ENCODE measurements at regions not wholly inside any gene's neighbourhood (a gene's known extent, or its start where the extent isn't known, plus 50 kb on each side); places are given as distances from the start of the nearest gene placed in this dataset.

- Histone ChIP-seq H3K23ac (ENCODE audit: low read length in 2 of 2) (no peak overlapping the region), H3K27me3 (ENCODE audit: control insufficient read depth in 1 of 2, insufficient read depth in 1 of 2, low read length in 2 of 2) (no peaks in the 10 kb centered on the region), H3K4me1 (ENCODE audit: control insufficient read depth, insufficient read depth, low read depth, low read length) (peaks cover 2% of the 10 kb centered on the region), H3K9me3 (ENCODE audit: control insufficient read depth, low read length) (no peaks in the 10 kb centered on the region), H2BK12ac (ENCODE audit: low read length in 2 of 2) (no peak overlapping the region), H3K4ac (ENCODE audit: low read depth in 1 of 2, low read length in 2 of 2) (no peak overlapping the region), H4K91ac (ENCODE audit: low read length) (no peak overlapping the region), H3K18ac (ENCODE audit: low read depth in 1 of 2, low read length in 2 of 2) (no peak overlapping the region), H3K4me3 (ENCODE audit: insufficient read depth in 1 of 2, low read depth in 1 of 2, low read length in 2 of 2) (no peak overlapping the region), H4K8ac (ENCODE audit: low read length) (no peak overlapping the region), H2BK5ac (ENCODE audit: low read depth, low read length, poor library complexity, severe bottlenecking) (no peak overlapping the region), H3K36me3 (ENCODE audit: control insufficient read depth in 1 of 2, insufficient read depth in 2 of 2, low read depth in 1 of 2, low read length in 2 of 2) (no peaks in the 10 kb centered on the region), H3K14ac (ENCODE audit: low read length in 2 of 2) (no peak overlapping the region), H2AFZ (ENCODE audit: low read depth, low read length) (no peak overlapping the region), H2AK5ac (ENCODE audit: low read length, severe bottlenecking) (no peak overlapping the region), H3K9ac (ENCODE audit: low read length) (no peak overlapping the region), H3K79me1 (replicated peaks; ENCODE audit: low read length, poor library complexity, severe bottlenecking) (no peaks in the 10 kb centered on the region), H3K27ac (ENCODE audit: low read length, poor library complexity, severe bottlenecking) (no peak overlapping the region), H2BK120ac (ENCODE audit: low read depth, low read length) (no peak overlapping the region), H3K4me2 (ENCODE audit: low read length, poor library complexity, severe bottlenecking) (no peak overlapping the region), H2BK15ac (ENCODE audit: low read depth, poor library complexity, severe bottlenecking) (no peak overlapping the region)
- DNase-seq: peak; percentile 75
- 14% methylated on average over 1 of the region's 3 CpGs for WGBS
Measured at GRCh38 chr10:27360581-27361172, 120.1 kb upstream of the ACBD5 start.

- Histone ChIP-seq H3K9me3 (ENCODE audit: control insufficient read depth, low read length) (no peaks in the 10 kb centered on the region), H3K27me3 (ENCODE audit: control insufficient read depth in 1 of 2, insufficient read depth in 1 of 2, low read length in 2 of 2) (no peaks in the 10 kb centered on the region), H3K4me3 (ENCODE audit: insufficient read depth in 1 of 2, low read depth in 1 of 2, low read length in 2 of 2) (no peak overlapping the region), H3K14ac (ENCODE audit: low read length in 2 of 2) (no peak overlapping the region), H4K91ac (ENCODE audit: low read length) (no peak overlapping the region), H3K18ac (ENCODE audit: low read depth in 1 of 2, low read length in 2 of 2) (no peak overlapping the region), H3K4me2 (ENCODE audit: low read length, poor library complexity, severe bottlenecking) (no peak overlapping the region), H4K8ac (ENCODE audit: low read length) (no peak overlapping the region), H3K36me3 (ENCODE audit: control insufficient read depth in 1 of 2, insufficient read depth in 2 of 2, low read depth in 1 of 2, low read length in 2 of 2) (no peaks in the 10 kb centered on the region), H3K4me1 (ENCODE audit: control insufficient read depth, insufficient read depth, low read depth, low read length) (peaks cover 2% of the 10 kb centered on the region), H3K79me1 (replicated peaks; ENCODE audit: low read length, poor library complexity, severe bottlenecking) (no peaks in the 10 kb centered on the region), H2AFZ (ENCODE audit: low read depth, low read length) (no peak overlapping the region), H3K23ac (ENCODE audit: low read length in 2 of 2) (no peak overlapping the region), H2BK120ac (ENCODE audit: low read depth, low read length) (no peak overlapping the region), H2AK5ac (ENCODE audit: low read length, severe bottlenecking) (peak overlapping the region; percentile 78), H3K27ac (ENCODE audit: low read length, poor library complexity, severe bottlenecking) (no peak overlapping the region), H3K9ac (ENCODE audit: low read length) (no peak overlapping the region), H3K4ac (ENCODE audit: low read depth in 1 of 2, low read length in 2 of 2) (no peak overlapping the region), H2BK12ac (ENCODE audit: low read length in 2 of 2) (no peak overlapping the region), H2BK15ac (ENCODE audit: low read depth, poor library complexity, severe bottlenecking) (no peak overlapping the region), H2BK5ac (ENCODE audit: low read depth, low read length, poor library complexity, severe bottlenecking) (no peak overlapping the region)
- no peak for DNase-seq
- 84% methylated on average over 9 of the region's 12 CpGs for WGBS
Measured at GRCh38 chr10:27359792-27360355, 119.3 kb upstream of the ACBD5 start.

- no peak overlapping the region for H3K14ac ChIP-seq (ENCODE audit: low read length in 2 of 2)
- no peak overlapping the region for H3K4ac ChIP-seq (ENCODE audit: low read depth in 1 of 2, low read length in 2 of 2)
- no peak overlapping the region for H4K91ac ChIP-seq (ENCODE audit: low read length)
- no peak for DNase-seq
- H3K4me1 ChIP-seq (ENCODE audit: control insufficient read depth, insufficient read depth, low read depth, low read length): no peaks in the 10 kb centered on the region
- no peak overlapping the region for H4K8ac ChIP-seq (ENCODE audit: low read length)
- no peak overlapping the region for H2BK5ac ChIP-seq (ENCODE audit: low read depth, low read length, poor library complexity, severe bottlenecking)
- H3K36me3 ChIP-seq (ENCODE audit: control insufficient read depth in 1 of 2, insufficient read depth in 2 of 2, low read depth in 1 of 2, low read length in 2 of 2): no peaks in the 10 kb centered on the region
- H2AFZ ChIP-seq (ENCODE audit: low read depth, low read length): no peak overlapping the region
- H2BK120ac ChIP-seq (ENCODE audit: low read depth, low read length): no peak overlapping the region
- no peak overlapping the region for H3K9ac ChIP-seq (ENCODE audit: low read length)
- WGBS: 93% methylated on average over 8 of the region's 8 CpGs
- no peak overlapping the region for H3K4me2 ChIP-seq (ENCODE audit: low read length, poor library complexity, severe bottlenecking)
- H2AK5ac ChIP-seq (ENCODE audit: low read length, severe bottlenecking): no peak overlapping the region
- H2BK12ac ChIP-seq (ENCODE audit: low read length in 2 of 2): no peak overlapping the region
- H3K23ac ChIP-seq (ENCODE audit: low read length in 2 of 2): no peak overlapping the region
- H3K27ac ChIP-seq (ENCODE audit: low read length, poor library complexity, severe bottlenecking): no peak overlapping the region
- no peaks in the 10 kb centered on the region for H3K79me1 ChIP-seq (replicated peaks; ENCODE audit: low read length, poor library complexity, severe bottlenecking)
- no peak overlapping the region for H2BK15ac ChIP-seq (ENCODE audit: low read depth, poor library complexity, severe bottlenecking)
- H3K18ac ChIP-seq (ENCODE audit: low read depth in 1 of 2, low read length in 2 of 2): no peak overlapping the region
- no peaks in the 10 kb centered on the region for H3K27me3 ChIP-seq (ENCODE audit: control insufficient read depth in 1 of 2, insufficient read depth in 1 of 2, low read length in 2 of 2)
- H3K9me3 ChIP-seq (ENCODE audit: control insufficient read depth, low read length): no peaks in the 10 kb centered on the region
- no peak overlapping the region for H3K4me3 ChIP-seq (ENCODE audit: insufficient read depth in 1 of 2, low read depth in 1 of 2, low read length in 2 of 2)
Measured at GRCh38 chr10:27356738-27357137, 116.1 kb upstream of the ACBD5 start.

GRCh38 chr10:27355918-27356573 lies 115.4 kb upstream of the ACBD5 start:
- Histone ChIP-seq H3K27ac (ENCODE audit: low read length, poor library complexity, severe bottlenecking) (no peak overlapping the region), H3K18ac (ENCODE audit: low read depth in 1 of 2, low read length in 2 of 2) (no peak overlapping the region), H3K4me2 (ENCODE audit: low read length, poor library complexity, severe bottlenecking) (no peak overlapping the region), H3K9ac (ENCODE audit: low read length) (no peak overlapping the region), H3K9me3 (ENCODE audit: control insufficient read depth, low read length) (no peaks in the 10 kb centered on the region), H4K91ac (ENCODE audit: low read length) (no peak overlapping the region), H3K4me3 (ENCODE audit: insufficient read depth in 1 of 2, low read depth in 1 of 2, low read length in 2 of 2) (no peak overlapping the region), H3K36me3 (ENCODE audit: control insufficient read depth in 1 of 2, insufficient read depth in 2 of 2, low read depth in 1 of 2, low read length in 2 of 2) (no peaks in the 10 kb centered on the region), H3K4me1 (ENCODE audit: control insufficient read depth, insufficient read depth, low read depth, low read length) (no peaks in the 10 kb centered on the region), H2BK15ac (ENCODE audit: low read depth, poor library complexity, severe bottlenecking) (no peak overlapping the region), H2BK5ac (ENCODE audit: low read depth, low read length, poor library complexity, severe bottlenecking) (no peak overlapping the region), H2AK5ac (ENCODE audit: low read length, severe bottlenecking) (no peak overlapping the region), H4K8ac (ENCODE audit: low read length) (no peak overlapping the region), H3K79me1 (replicated peaks; ENCODE audit: low read length, poor library complexity, severe bottlenecking) (no peaks in the 10 kb centered on the region), H3K27me3 (ENCODE audit: control insufficient read depth in 1 of 2, insufficient read depth in 1 of 2, low read length in 2 of 2) (peaks cover 0 to 4% of the 10 kb centered on the region in 2 experiments), H2BK120ac (ENCODE audit: low read depth, low read length) (no peak overlapping the region), H3K14ac (ENCODE audit: low read length in 2 of 2) (no peak overlapping the region), H3K4ac (ENCODE audit: low read depth in 1 of 2, low read length in 2 of 2) (no peak overlapping the region), H3K23ac (ENCODE audit: low read length in 2 of 2) (no peak overlapping the region), H2AFZ (ENCODE audit: low read depth, low read length) (no peak overlapping the region), H2BK12ac (ENCODE audit: low read length in 2 of 2) (no peak overlapping the region)
- no peak for DNase-seq
- WGBS: 87% methylated on average over 7 of the region's 7 CpGs

All from mesenchymal stem cell (in vitro differentiated cells and primary cell).